ENCODE measurements at regions not wholly inside any gene's neighbourhood (a gene's known extent, or its start where the extent isn't known, plus 50 kb on each side); places are given as distances from the start of the nearest gene placed in this dataset.

GRCh38 chr3:41106691-41107090, 92.6 kb upstream of the CTNNB1 start:
- DNase-seq (ENCODE audit: low read depth) = no peak

GRCh38 chr3:41111011-41111410, 88.3 kb upstream of the CTNNB1 start:
- DNase-seq (ENCODE audit: low read depth) = no peak

GRCh38 chr3:41112466-41112865, 86.8 kb upstream of the CTNNB1 start:
- DNase-seq (ENCODE audit: low read depth) = no peak

GRCh38 chr3:41115069-41115468, 84.2 kb upstream of the CTNNB1 start:
- DNase-seq (ENCODE audit: low read depth) = no peak

GRCh38 chr3:41116851-41117250, 82.5 kb upstream of the CTNNB1 start:
- no peak for DNase-seq (ENCODE audit: low read depth)

GRCh38 chr3:41117398-41117870, 81.9 kb upstream of the CTNNB1 start:
- peak; percentile 82 for DNase-seq (ENCODE audit: low read depth)

- no peak for DNase-seq (ENCODE audit: low read depth)
These were observed 80.6 kb upstream of the CTNNB1 start for GRCh38 chr3:41118461-41119390.

GRCh38 chr3:41120460-41120859, 78.8 kb upstream of the CTNNB1 start:
- DNase-seq (ENCODE audit: low read depth) = no peak

GRCh38 chr3:41125258-41125657, 74.0 kb upstream of the CTNNB1 start:
- DNase-seq (ENCODE audit: low read depth) = no peak

- no peak for DNase-seq (ENCODE audit: low read depth)
These were observed 72.8 kb upstream of the CTNNB1 start for GRCh38 chr3:41126472-41126871.

GRCh38 chr3:41126961-41127360, 72.3 kb upstream of the CTNNB1 start:
- no peak for DNase-seq (ENCODE audit: low read depth)

- DNase-seq (ENCODE audit: low read depth) = no peak
These were observed 71.9 kb upstream of the CTNNB1 start for GRCh38 chr3:41127414-41127813.

- no peak for DNase-seq (ENCODE audit: low read depth)
These were observed 69.6 kb upstream of the CTNNB1 start for GRCh38 chr3:41129731-41130130.

- DNase-seq (ENCODE audit: low read depth) = no peak
These were observed 68.1 kb upstream of the CTNNB1 start for GRCh38 chr3:41131224-41131623.

- DNase-seq (ENCODE audit: low read depth) = no peak
These were observed 61.6 kb upstream of the CTNNB1 start for GRCh38 chr3:41137686-41138111.

GRCh38 chr3:41138146-41138545, 61.2 kb upstream of the CTNNB1 start:
- no peak for DNase-seq (ENCODE audit: low read depth)

GRCh38 chr3:41138601-41139000, 60.7 kb upstream of the CTNNB1 start:
- DNase-seq (ENCODE audit: low read depth) = no peak

- DNase-seq (ENCODE audit: low read depth) = no peak
These were observed 59.1 kb upstream of the CTNNB1 start for GRCh38 chr3:41140242-41140641.

- DNase-seq (ENCODE audit: low read depth) = no peak
These were observed 57.7 kb upstream of the CTNNB1 start for GRCh38 chr3:41141433-41142167.

GRCh38 chr3:41143421-41144031, 55.8 kb upstream of the CTNNB1 start:
- DNase-seq (ENCODE audit: low read depth) = no peak

GRCh38 chr3:41144631-41145030, 54.7 kb upstream of the CTNNB1 start:
- DNase-seq (ENCODE audit: low read depth) = no peak

GRCh38 chr3:41148478-41148877, 50.8 kb upstream of the CTNNB1 start:
- DNase-seq (ENCODE audit: low read depth) = no peak

GRCh38 chr3:41148901-41149300, 50.4 kb upstream of the CTNNB1 start:
- DNase-seq (ENCODE audit: low read depth) = no peak
